Liver (tissue), 3 donors: ENCODE measurements at regions not wholly inside any gene's neighbourhood (a gene's known extent, or its start where the extent isn't known, plus 50 kb on each side); places are given as distances from the start of the nearest gene placed in this dataset.

Experiments
- FOXA1 ChIP-seq: IDR thresholded peaks from 2 replicates; pipeline ENCODE4 v1.6.1; 2016; ENCODE audit warnings: antibody characterized with exemption
- GABPA ChIP-seq, 2 donors: IDR thresholded peaks in 1 of 2; conservative IDR thresholded peaks in 1 of 2; 2 replicates each; pipeline ENCODE4 v1.6.1; 2016; ENCODE audit warnings: antibody characterized with exemption in 2 of 2, mild to moderate bottlenecking in 1 of 2, moderate library complexity in 1 of 2
- RAD21 ChIP-seq, 2 donors: IDR thresholded peaks; 2 replicates each; pipeline ENCODE4 v1.6.1; 2016; ENCODE audit warnings: antibody characterized with exemption in 2 of 2, mild to moderate bottlenecking in 2 of 2
- RXRA ChIP-seq, 2 donors: IDR thresholded peaks; 2 replicates each; pipeline ENCODE4 v1.6.1; 2017 to 2018; ENCODE audit warnings: antibody characterized with exemption in 2 of 2, mild to moderate bottlenecking in 1 of 2
- SP1 ChIP-seq: IDR thresholded peaks from 2 replicates; pipeline ENCODE4 v1.6.1; 2018; ENCODE audit warnings: antibody characterized with exemption, mild to moderate bottlenecking
- TAF1 ChIP-seq: conservative IDR thresholded peaks from 2 replicates; pipeline ENCODE4 v1.6.1; 2016; ENCODE audit warnings: antibody characterized with exemption, mild to moderate bottlenecking
- YY1 ChIP-seq: IDR thresholded peaks from 2 replicates; pipeline ENCODE4 v1.6.1; 2016; ENCODE audit warnings: antibody characterized with exemption, mild to moderate bottlenecking
- TF ChIP-seq, protein P1 (sequence below): fragments of 150-350 bp; IDR thresholded peaks from 2 replicates; pipeline ENCODE4 v1.5.1; 2017; ENCODE audit warnings: improper control_type of control experiment, low read depth, low read length; ENCODE audit not compliant: missing input control
- donor health status: healthy.
- donor health status: healthy.

DNA sequence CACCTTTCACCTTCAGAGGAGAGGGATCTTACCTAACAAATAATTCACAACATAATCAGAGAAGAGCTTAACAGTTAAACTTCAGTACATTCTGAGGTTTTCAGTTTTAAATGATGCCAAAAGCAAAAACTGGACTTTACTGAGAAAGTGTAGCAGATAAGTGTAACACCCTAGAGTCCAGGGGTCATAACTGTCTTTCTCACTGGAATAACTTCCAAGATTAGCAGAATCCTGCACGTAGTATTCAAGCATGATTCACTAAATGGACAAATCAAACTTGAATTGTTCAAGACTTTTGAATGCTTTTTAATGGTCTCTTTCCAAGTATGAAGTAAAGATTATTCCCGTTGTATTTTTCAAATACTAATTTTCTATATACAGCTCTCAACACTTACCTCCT lies 180.1 kb upstream of the NREP start:
- TF ChIP-seq, protein P1, sequence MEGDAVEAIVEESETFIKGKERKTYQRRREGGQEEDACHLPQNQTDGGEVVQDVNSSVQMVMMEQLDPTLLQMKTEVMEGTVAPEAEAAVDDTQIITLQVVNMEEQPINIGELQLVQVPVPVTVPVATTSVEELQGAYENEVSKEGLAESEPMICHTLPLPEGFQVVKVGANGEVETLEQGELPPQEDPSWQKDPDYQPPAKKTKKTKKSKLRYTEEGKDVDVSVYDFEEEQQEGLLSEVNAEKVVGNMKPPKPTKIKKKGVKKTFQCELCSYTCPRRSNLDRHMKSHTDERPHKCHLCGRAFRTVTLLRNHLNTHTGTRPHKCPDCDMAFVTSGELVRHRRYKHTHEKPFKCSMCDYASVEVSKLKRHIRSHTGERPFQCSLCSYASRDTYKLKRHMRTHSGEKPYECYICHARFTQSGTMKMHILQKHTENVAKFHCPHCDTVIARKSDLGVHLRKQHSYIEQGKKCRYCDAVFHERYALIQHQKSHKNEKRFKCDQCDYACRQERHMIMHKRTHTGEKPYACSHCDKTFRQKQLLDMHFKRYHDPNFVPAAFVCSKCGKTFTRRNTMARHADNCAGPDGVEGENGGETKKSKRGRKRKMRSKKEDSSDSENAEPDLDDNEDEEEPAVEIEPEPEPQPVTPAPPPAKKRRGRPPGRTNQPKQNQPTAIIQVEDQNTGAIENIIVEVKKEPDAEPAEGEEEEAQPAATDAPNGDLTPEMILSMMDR = no peak
- TF ChIP-seq TAF1 = no peak
- TF ChIP-seq YY1 = no peak
- TF ChIP-seq GABPA (IDR thresholded peaks at IDR 0.05 in 1 of 2, conservative IDR thresholded peaks at IDR 0.05 in 1 of 2) = no peak
- no peak for TF ChIP-seq FOXA1
- TF ChIP-seq RAD21 (IDR thresholded peaks at IDR 0.05) = no peak
- TF ChIP-seq SP1 = no peak
- TF ChIP-seq RXRA (IDR thresholded peaks at IDR 0.05) = no peak
